Calu3 (cell line): ENCODE measurements at regions not wholly inside any gene's neighbourhood (a gene's known extent, or its start where the extent isn't known, plus 50 kb on each side); places are given as distances from the start of the nearest gene placed in this dataset.
"Not testable (repeated sequence)": the region's sequence is repeated elsewhere in the genome, so short reads cannot be mapped to it uniquely, and the experiment has no call there.

Experiments used
- BruUV-seq: library from RNA; stranded (reverse); fragments of 400-500 nt; replicated peaks from 2 replicates; lab custom pipeline; 2021; lab: Mats Ljungman, UMichigan
- CTCF ChIA-PET: fragments of 300-600 bp; sonication (Branson Sonifier 250); formaldehyde crosslinking; loops from one replicate; lab custom pipeline; 2022; ENCODE audit warnings: antibody characterized with exemption; lab: Charles Lee
- DNase-seq: peaks from one replicate; pipeline ENCODE4 v3.0.0; 2022
- H3K27ac Mint-ChIP-seq: one replicate; pipeline ENCODE4 v1.8.0; 2022; ENCODE audit warnings: mixed read lengths; ENCODE audit not compliant: unreplicated experiment
- H3K27me3 Mint-ChIP-seq: one replicate; pipeline ENCODE4 v1.8.0; 2022; ENCODE audit warnings: mixed read lengths; ENCODE audit not compliant: unreplicated experiment
- H3K36me3 Mint-ChIP-seq: one replicate; pipeline ENCODE4 v1.8.0; 2022; ENCODE audit warnings: mild to moderate bottlenecking, moderate library complexity, mixed read lengths; ENCODE audit not compliant: insufficient read depth, unreplicated experiment
- H3K4me1 Mint-ChIP-seq: one replicate; pipeline ENCODE4 v1.8.0; 2022; ENCODE audit warnings: mild to moderate bottlenecking, low read depth, mixed read lengths; ENCODE audit not compliant: unreplicated experiment
- H3K4me3 Mint-ChIP-seq: one replicate; pipeline ENCODE4 v1.8.0; 2022; ENCODE audit warnings: mild to moderate bottlenecking, low read depth, moderate library complexity, mixed read lengths; ENCODE audit not compliant: unreplicated experiment
- H3K9me3 Mint-ChIP-seq: one replicate; pipeline ENCODE4 v1.8.0; 2022; ENCODE audit warnings: low read depth, mixed read lengths; ENCODE audit not compliant: unreplicated experiment
- intact Hi-C: fragments of 100-400 bp; cut with micrococcal nuclease; formaldehyde crosslinking; loops from one replicate; pipeline ENCODE4 v1.10.0; 2022; ENCODE audit not compliant: unreplicated experiment
- TF ChIP-seq, protein P1 (sequence below): fragments of 200-600 bp; IDR thresholded peaks from one replicate; pipeline ENCODE4 v1.8.0; 2022; ENCODE audit warnings: antibody characterized with exemption; ENCODE audit not compliant: unreplicated experiment

DNA sequence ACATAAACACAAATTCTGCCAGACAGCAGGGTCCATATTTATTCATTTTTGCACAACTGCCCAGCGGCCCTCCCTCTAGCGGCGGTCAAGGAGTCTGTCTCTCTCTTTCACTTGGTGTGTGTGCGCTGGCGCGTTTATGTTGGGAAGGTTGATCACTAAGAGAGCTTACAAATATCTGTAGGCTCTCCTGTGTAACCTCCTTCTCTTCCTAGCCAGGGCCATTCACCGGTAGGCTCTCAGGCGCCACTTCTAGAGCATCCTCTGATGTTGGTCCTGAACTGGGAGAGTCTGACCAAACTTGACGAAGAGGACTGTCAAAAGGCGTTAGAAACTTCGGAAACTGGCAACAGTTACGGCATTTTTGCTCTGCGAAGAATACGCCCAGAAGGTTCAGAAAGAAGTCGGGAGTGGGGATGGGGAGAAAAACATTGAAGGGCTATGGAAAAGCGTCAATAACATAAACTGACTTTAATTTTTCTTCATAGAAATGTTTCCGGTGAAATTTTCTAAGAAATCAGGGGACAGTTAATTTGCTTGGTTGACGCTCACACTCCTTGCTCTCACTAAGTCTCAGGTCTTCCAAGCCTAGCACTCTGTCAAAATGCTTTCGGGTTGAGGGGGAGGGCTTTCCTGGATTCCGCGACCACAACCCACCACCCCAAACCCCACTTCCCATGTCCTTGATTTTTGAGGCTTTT, 731.1 kb downstream of the ZWINT start:
- intact Hi-C loops = no loop called here
- Mint-ChIP-seq H3K27me3 (no peaks in the 10 kb centered on the region), H3K27ac (no peak overlapping the region), H3K4me3 (no peak overlapping the region), H3K9me3 (peaks cover 2% of the 10 kb centered on the region), H3K36me3 (no peaks in the 10 kb centered on the region), H3K4me1 (no peaks in the 10 kb centered on the region)
- no peak for DNase-seq
- no TSS peak for BruUV-seq
- TF ChIP-seq, protein P1, sequence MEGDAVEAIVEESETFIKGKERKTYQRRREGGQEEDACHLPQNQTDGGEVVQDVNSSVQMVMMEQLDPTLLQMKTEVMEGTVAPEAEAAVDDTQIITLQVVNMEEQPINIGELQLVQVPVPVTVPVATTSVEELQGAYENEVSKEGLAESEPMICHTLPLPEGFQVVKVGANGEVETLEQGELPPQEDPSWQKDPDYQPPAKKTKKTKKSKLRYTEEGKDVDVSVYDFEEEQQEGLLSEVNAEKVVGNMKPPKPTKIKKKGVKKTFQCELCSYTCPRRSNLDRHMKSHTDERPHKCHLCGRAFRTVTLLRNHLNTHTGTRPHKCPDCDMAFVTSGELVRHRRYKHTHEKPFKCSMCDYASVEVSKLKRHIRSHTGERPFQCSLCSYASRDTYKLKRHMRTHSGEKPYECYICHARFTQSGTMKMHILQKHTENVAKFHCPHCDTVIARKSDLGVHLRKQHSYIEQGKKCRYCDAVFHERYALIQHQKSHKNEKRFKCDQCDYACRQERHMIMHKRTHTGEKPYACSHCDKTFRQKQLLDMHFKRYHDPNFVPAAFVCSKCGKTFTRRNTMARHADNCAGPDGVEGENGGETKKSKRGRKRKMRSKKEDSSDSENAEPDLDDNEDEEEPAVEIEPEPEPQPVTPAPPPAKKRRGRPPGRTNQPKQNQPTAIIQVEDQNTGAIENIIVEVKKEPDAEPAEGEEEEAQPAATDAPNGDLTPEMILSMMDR = no peak
- CTCF ChIA-PET = no interaction called here

DNA sequence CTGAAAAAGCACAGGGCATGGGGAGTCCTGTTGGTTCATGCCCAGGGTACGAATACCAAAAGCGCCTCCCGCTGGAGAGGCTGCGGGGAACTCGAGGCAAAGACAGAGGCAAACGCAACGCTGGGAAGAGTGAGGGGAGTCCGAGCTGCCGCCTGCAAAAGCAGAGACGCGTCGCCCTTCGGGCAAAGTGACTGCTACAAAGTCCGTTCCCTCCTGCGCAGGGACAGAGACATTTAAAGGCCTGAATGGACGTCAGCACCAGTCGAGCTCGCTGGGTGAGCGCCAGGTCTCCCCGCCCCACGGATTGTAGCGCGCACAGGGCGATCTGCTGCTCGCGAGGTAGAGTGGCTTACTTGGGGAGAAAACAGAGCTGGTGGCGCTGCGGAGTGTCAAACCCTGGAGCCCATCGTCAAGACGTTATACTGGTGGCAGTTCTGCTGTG, 732.8 kb downstream of the ZWINT start:
- no peak for DNase-seq
- intact Hi-C loops = no loop called here
- peaks cover 2% of the 10 kb centered on the region for H3K9me3 Mint-ChIP-seq
- TF ChIP-seq, protein P1 = no peak
- no peak overlapping the region for H3K4me3 Mint-ChIP-seq
- H3K27me3 Mint-ChIP-seq = no peaks in the 10 kb centered on the region
- H3K4me1 Mint-ChIP-seq = no peaks in the 10 kb centered on the region
- H3K27ac Mint-ChIP-seq = no peak overlapping the region
- no TSS peak for BruUV-seq
- H3K36me3 Mint-ChIP-seq = no peaks in the 10 kb centered on the region
- CTCF ChIA-PET = no interaction called here

DNA sequence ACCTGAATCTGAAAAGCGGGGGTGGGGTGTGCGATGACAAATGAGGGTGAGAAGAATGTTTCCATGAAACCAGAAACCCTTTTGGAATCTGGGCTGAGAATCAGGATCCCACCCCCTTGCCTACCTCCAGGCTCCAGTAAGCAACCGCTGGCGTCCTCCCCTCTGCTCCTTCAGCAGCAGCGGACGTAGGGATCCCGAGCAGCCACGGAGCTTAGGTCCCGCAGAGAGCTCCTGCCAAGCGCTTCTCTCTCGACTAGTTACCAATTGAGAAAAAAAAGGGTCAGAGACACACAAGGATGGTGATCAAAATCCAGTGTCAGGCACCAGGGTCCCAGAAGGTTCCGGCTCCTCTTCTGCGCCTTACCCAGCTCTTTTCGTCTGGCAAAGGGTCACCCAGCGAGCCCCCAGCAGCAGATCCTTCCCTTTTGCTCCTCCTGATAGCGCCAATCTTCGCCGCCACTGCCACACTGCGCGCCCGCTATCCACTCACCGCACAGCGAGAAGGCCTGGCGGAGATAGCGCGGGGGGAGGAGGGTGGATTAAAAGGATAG, 733.5 kb downstream of the ZWINT start:
- no peak overlapping the region for H3K27ac Mint-ChIP-seq
- peaks cover 2% of the 10 kb centered on the region for H3K9me3 Mint-ChIP-seq
- intact Hi-C loops = no loop called here
- no peaks in the 10 kb centered on the region for H3K4me1 Mint-ChIP-seq
- no peak for DNase-seq
- CTCF ChIA-PET = no interaction called here
- no peaks in the 10 kb centered on the region for H3K36me3 Mint-ChIP-seq
- BruUV-seq = no TSS peak
- TF ChIP-seq, protein P1 = no peak
- no peaks in the 10 kb centered on the region for H3K27me3 Mint-ChIP-seq
- H3K4me3 Mint-ChIP-seq = no peak overlapping the region

DNA sequence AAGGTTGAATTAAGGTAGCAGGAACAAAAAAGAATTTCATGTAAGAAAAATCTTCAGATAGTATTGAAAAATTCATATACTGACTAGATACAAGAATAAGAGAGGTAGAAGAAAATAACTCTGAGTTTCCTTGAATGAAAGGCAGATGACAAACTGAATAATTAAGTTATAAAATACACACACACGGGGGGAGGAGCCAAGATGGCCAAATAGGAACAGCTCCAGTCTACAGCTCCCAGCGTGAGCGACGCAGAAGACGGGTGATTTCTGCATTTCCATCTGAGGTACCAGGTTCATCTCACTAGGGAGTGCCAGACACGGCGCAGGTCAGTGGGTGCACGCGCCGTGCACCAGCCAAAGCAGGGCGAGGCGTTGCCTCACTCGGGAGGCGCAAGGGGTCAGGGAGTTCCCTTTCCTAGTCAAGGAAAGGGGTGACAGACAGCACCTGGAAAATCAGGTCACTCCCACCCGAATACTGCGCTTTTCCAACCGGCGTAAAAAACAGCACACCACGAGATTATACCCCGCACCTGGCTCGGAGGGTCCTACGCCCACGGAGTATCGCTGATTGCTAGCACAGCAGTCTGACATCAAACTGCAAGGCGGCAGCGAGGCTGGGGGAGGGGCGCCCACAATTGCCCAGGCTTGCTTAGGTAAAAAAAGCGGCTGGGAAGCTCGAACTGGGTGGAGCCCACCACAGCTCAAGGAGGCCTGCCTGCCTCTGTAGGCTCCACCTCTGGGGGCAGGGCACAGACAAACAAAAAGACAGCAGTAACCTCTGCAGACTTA, 759.2 kb downstream of the ZWINT start:
- H3K9me3 Mint-ChIP-seq, H3K4me3 Mint-ChIP-seq, BruUV-seq, H3K36me3 Mint-ChIP-seq, H3K4me1 Mint-ChIP-seq, intact Hi-C loops, CTCF ChIA-PET, DNase-seq, H3K27me3 Mint-ChIP-seq, H3K27ac Mint-ChIP-seq: not testable (repeated sequence)
